Parathyroid adenoma (tissue), 2 donors: ENCODE measurements at regions not wholly inside any gene's neighbourhood (a gene's known extent, or its start where the extent isn't known, plus 50 kb on each side); places are given as distances from the start of the nearest gene placed in this dataset.

Experiments
- H2AFZ ChIP-seq: fragments of 300-600 bp; sonication (generic); one replicate; pipeline ENCODE4 v1.7.0; 2017; ENCODE audit warnings: antibody characterized with exemption, mild to moderate bottlenecking
- H3K27ac ChIP-seq: fragments of 300-600 bp; sonication (generic); one replicate; pipeline ENCODE4 v1.7.0; 2017
- H3K27me3 ChIP-seq: fragments of 300-600 bp; sonication (generic); one replicate; pipeline ENCODE4 v1.7.0; 2017; ENCODE audit warnings: low read length; ENCODE audit not compliant: control insufficient read depth, insufficient read depth
- H3K36me3 ChIP-seq: fragments of 300-600 bp; sonication (generic); one replicate; pipeline ENCODE4 v1.7.0; 2017; ENCODE audit warnings: low read length; ENCODE audit not compliant: control insufficient read depth, insufficient read depth
- H3K4me1 ChIP-seq: fragments of 300-600 bp; sonication (generic); one replicate; pipeline ENCODE4 v1.7.0; 2017; ENCODE audit warnings: control low read depth
- H3K4me2 ChIP-seq: fragments of 300-600 bp; sonication (generic); one replicate; pipeline ENCODE4 v1.7.0; 2017; ENCODE audit warnings: low read length
- H3K4me3 ChIP-seq: fragments of 300-600 bp; sonication (generic); one replicate; pipeline ENCODE4 v1.7.0; 2017; ENCODE audit warnings: low read depth, low read length
- H3K79me2 ChIP-seq: fragments of 300-600 bp; sonication (generic); one replicate; pipeline ENCODE4 v1.7.0; 2017; ENCODE audit warnings: control low read depth
- H3K9ac ChIP-seq: fragments of 300-600 bp; sonication (generic); one replicate; pipeline ENCODE4 v1.7.0; 2017; ENCODE audit warnings: mild to moderate bottlenecking
- H3K9me3 ChIP-seq: fragments of 300-600 bp; sonication (generic); one replicate; pipeline ENCODE4 v1.7.0; 2017; ENCODE audit warnings: low read length; ENCODE audit not compliant: control insufficient read depth
- TF ChIP-seq, protein P1 (sequence below): fragments of 300-600 bp; sonication (generic); IDR thresholded peaks from one replicate; pipeline ENCODE4 v1.7.0; 2017; ENCODE audit warnings: antibody characterized with exemption, mild to moderate bottlenecking
- donor health status: primary hyperparathyroidism.

- Histone ChIP-seq H3K4me3 (no peak overlapping the region), H3K79me2 (no peaks in the 10 kb centered on the region), H2AFZ (no peak overlapping the region), H3K9ac (no peak overlapping the region), H3K9me3 (no peaks in the 10 kb centered on the region), H3K27me3 (no peaks in the 10 kb centered on the region), H3K36me3 (no peaks in the 10 kb centered on the region), H3K4me2 (no peak overlapping the region), H3K4me1 (no peaks in the 10 kb centered on the region), H3K27ac (no peak overlapping the region)
- TF ChIP-seq, protein P1, sequence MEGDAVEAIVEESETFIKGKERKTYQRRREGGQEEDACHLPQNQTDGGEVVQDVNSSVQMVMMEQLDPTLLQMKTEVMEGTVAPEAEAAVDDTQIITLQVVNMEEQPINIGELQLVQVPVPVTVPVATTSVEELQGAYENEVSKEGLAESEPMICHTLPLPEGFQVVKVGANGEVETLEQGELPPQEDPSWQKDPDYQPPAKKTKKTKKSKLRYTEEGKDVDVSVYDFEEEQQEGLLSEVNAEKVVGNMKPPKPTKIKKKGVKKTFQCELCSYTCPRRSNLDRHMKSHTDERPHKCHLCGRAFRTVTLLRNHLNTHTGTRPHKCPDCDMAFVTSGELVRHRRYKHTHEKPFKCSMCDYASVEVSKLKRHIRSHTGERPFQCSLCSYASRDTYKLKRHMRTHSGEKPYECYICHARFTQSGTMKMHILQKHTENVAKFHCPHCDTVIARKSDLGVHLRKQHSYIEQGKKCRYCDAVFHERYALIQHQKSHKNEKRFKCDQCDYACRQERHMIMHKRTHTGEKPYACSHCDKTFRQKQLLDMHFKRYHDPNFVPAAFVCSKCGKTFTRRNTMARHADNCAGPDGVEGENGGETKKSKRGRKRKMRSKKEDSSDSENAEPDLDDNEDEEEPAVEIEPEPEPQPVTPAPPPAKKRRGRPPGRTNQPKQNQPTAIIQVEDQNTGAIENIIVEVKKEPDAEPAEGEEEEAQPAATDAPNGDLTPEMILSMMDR: no peak
These were observed 415.9 kb upstream of the MDFIC2 start for GRCh38 chr3:70728311-70728710.

DNA sequence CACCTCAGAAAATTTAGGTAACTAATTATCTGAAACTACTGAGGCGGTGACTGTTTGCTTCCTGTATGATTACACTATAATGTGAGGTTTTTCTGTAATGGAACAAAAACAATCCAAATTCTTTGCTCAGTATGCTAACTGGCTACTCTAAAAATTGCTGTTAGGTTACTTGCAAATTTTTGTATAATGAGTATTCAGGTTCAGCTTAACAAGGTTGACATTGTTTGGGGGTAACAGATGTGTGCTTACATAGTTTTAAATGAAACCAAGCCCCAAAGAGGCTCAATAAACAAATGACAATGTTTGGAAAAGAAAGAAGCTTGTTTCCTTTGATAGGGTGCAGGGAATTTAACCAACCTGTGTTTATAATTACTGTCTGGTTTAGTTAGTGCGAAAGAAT, 414.5 kb upstream of the MDFIC2 start:
- Histone ChIP-seq H3K79me2 (no peaks in the 10 kb centered on the region), H3K4me3 (no peak overlapping the region), H2AFZ (no peak overlapping the region), H3K36me3 (no peaks in the 10 kb centered on the region), H3K27me3 (no peaks in the 10 kb centered on the region), H3K9ac (no peak overlapping the region), H3K4me1 (no peaks in the 10 kb centered on the region), H3K9me3 (no peaks in the 10 kb centered on the region), H3K4me2 (no peak overlapping the region), H3K27ac (no peak overlapping the region)
- TF ChIP-seq, protein P1: no peak

- no peaks in the 10 kb centered on the region for H3K4me1 ChIP-seq
- H3K36me3 ChIP-seq: no peaks in the 10 kb centered on the region
- no peak overlapping the region for H3K4me2 ChIP-seq
- H3K27ac ChIP-seq: no peak overlapping the region
- TF ChIP-seq, protein P1: no peak
- H2AFZ ChIP-seq: no peak overlapping the region
- H3K9me3 ChIP-seq: no peaks in the 10 kb centered on the region
- no peaks in the 10 kb centered on the region for H3K79me2 ChIP-seq
- H3K9ac ChIP-seq: no peak overlapping the region
- H3K27me3 ChIP-seq: no peaks in the 10 kb centered on the region
- no peak overlapping the region for H3K4me3 ChIP-seq
These were observed 413.9 kb upstream of the MDFIC2 start for GRCh38 chr3:70726096-70726938.

GRCh38 chr3:70722018-70722417, 409.6 kb upstream of the MDFIC2 start:
- Histone ChIP-seq H3K79me2 (no peaks in the 10 kb centered on the region), H3K9ac (no peak overlapping the region), H3K9me3 (no peaks in the 10 kb centered on the region), H3K4me1 (no peaks in the 10 kb centered on the region), H3K36me3 (no peaks in the 10 kb centered on the region), H2AFZ (no peak overlapping the region), H3K4me3 (no peak overlapping the region), H3K27me3 (no peaks in the 10 kb centered on the region), H3K27ac (no peak overlapping the region), H3K4me2 (no peak overlapping the region)
- TF ChIP-seq, protein P1: no peak

DNA sequence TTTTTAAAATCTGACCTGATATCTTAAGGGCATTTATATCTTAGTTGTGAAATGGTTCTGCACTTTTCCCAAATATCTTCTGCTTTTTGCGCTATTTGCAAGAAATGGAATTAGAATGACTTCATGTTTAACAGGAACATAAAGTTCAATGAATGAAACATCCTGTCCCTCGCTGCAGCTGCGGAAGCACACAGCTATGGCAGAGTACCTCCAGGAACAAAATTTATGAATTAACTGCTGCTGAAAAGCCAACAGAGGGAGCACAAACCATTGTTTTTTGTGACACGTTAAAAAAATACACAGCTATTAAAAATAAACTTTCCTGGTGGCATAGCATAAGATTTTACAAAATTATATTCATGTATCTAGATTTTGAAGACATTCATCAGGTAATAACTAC, 404.4 kb upstream of the MDFIC2 start:
- Histone ChIP-seq H3K79me2 (no peaks in the 10 kb centered on the region), H3K4me3 (no peak overlapping the region), H3K36me3 (no peaks in the 10 kb centered on the region), H3K9ac (no peak overlapping the region), H3K4me2 (no peak overlapping the region), H3K27me3 (no peaks in the 10 kb centered on the region), H3K27ac (no peak overlapping the region), H3K9me3 (no peaks in the 10 kb centered on the region), H2AFZ (no peak overlapping the region), H3K4me1 (no peaks in the 10 kb centered on the region)
- TF ChIP-seq, protein P1: no peak
